T-helper 17 cell (primary cell): ENCODE measurements at regions not wholly inside any gene's neighbourhood (a gene's known extent, or its start where the extent isn't known, plus 50 kb on each side); places are given as distances from the start of the nearest gene placed in this dataset.
"Not testable (repeated sequence)": the region's sequence is repeated elsewhere in the genome, so short reads cannot be mapped to it uniquely, and the experiment has no call there.

Experiments used
- ATAC-seq: fragments of 150-1000 bp; cut with Tn5 transposase; 2 replicates; pipeline ENCODE4 v1.10.0; 2021; ENCODE audit warnings: mild to moderate bottlenecking, moderate library complexity
- DNase-seq, 3 donors: peaks; one replicate each; pipeline versions ENCODE4 v3.0.0 to v3.0.0-alpha.2; 2020 to 2021
- H3K9me3 ChIP-seq: one replicate; pipeline ENCODE4 v1.7.0; 2013; ENCODE audit warnings: low read length, mild to moderate bottlenecking; ENCODE audit not compliant: control insufficient read depth, poor library complexity, severe bottlenecking
- H3K27ac Mint-ChIP-seq: one replicate; pipeline ENCODE4 v1.8.0; 2022; ENCODE audit warnings: mild to moderate bottlenecking, moderate library complexity, mixed read lengths
- H3K27me3 Mint-ChIP-seq: one replicate; pipeline ENCODE4 v1.8.0; 2022; ENCODE audit warnings: mixed read lengths
- H3K36me3 Mint-ChIP-seq: one replicate; pipeline ENCODE4 v1.8.0; 2022; ENCODE audit warnings: low read depth, mixed read lengths
- H3K4me1 Mint-ChIP-seq: one replicate; pipeline ENCODE4 v1.8.0; 2022; ENCODE audit warnings: mild to moderate bottlenecking, mixed read lengths
- H3K4me3 Mint-ChIP-seq: one replicate; pipeline ENCODE4 v1.8.0; 2022; ENCODE audit warnings: mild to moderate bottlenecking, moderate library complexity, mixed read lengths

DNA sequence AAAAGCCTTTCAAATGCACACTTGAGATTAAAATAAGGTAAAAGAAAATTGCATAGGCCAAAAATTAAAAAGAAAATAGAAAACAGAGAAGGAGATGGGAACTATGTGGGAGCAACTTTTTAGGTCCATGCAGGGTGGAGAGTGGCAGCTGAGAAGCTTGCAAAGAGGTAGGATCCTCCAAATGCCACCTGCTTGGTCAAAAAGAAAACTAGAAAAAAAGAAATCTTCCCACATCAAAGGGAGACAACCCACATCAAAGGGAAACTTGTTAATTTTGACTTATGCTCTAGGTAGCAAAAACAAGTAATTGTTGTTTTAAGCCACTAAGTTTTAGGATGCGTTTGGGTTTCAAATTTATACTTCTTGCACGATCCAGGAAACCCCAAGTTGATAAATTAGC, 342.9 kb downstream of the IL20RB start:
- Mint-ChIP-seq H3K27me3 (no peaks in the 10 kb centered on the region), H3K4me1 (no peaks in the 10 kb centered on the region), H3K4me3 (no peak overlapping the region), H3K36me3 (no peaks in the 10 kb centered on the region), H3K27ac (no peak overlapping the region)
- DNase-seq = no peak
- no peaks in the 10 kb centered on the region for H3K9me3 ChIP-seq
- ATAC-seq = no peak

DNA sequence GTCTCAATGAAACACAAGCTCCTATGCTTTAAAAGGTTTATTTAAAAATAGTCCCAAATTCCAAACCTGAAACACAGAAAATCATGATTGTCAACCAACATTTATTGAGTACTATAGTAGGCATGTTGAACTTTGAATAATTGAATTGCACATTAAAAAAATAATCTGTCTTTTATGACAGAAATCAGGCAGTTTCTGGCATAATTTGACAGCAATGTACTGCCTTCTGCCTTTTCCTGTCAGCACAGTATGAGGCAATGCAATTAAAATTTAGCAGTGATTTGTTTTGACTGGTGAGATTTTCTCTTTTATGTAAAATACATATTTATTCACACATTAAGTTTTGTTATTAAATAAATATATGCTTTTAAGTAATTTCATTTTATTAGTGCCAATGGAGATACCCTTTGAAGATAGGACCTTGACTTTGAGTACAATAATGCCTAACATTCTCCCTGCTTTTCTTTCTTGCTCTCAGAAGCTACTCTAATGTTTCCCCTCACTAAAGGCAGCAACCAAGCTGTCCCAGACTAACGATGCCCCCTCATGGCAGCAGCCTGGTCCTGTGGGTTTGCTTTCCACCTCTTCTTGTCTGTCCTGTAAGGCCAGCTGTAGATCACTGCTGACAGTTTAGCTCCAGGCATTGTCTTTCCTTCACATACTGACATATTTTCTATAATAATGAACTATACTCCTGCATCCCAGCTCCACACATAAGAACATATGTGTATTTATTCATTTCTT, 346.7 kb downstream of the IL20RB start:
- DNase-seq = no peak
- no peaks in the 10 kb centered on the region for H3K9me3 ChIP-seq
- no peak overlapping the region for H3K4me3 Mint-ChIP-seq
- no peak overlapping the region for H3K27ac Mint-ChIP-seq
- H3K4me1 Mint-ChIP-seq = no peaks in the 10 kb centered on the region
- ATAC-seq = no peak
- H3K36me3 Mint-ChIP-seq = no peaks in the 10 kb centered on the region
- no peaks in the 10 kb centered on the region for H3K27me3 Mint-ChIP-seq

DNA sequence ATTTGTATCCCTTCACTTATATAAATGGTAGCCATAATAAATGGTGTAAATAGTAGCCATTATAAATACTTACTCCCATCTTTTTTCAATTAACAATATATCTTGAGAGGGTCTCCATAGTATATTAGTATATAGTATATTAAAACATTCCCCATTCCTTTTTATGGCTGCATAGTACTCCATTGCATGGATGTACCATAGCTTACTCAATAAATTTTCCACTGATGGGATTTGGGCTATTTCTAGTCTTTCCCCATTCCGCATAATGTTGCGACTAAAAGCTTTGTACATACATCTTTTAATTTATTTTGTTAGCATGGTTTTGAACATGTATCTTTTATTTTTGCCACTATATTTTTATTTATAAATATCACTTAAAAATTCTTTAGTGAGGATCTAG, 366.3 kb downstream of the IL20RB start:
- H3K9me3 ChIP-seq = no peaks in the 10 kb centered on the region
- Mint-ChIP-seq H3K36me3 (no peaks in the 10 kb centered on the region), H3K27me3 (no peaks in the 10 kb centered on the region), H3K4me3 (no peak overlapping the region), H3K4me1 (no peaks in the 10 kb centered on the region), H3K27ac (no peak overlapping the region)
- ATAC-seq (no peak), DNase-seq (no peak)

DNA sequence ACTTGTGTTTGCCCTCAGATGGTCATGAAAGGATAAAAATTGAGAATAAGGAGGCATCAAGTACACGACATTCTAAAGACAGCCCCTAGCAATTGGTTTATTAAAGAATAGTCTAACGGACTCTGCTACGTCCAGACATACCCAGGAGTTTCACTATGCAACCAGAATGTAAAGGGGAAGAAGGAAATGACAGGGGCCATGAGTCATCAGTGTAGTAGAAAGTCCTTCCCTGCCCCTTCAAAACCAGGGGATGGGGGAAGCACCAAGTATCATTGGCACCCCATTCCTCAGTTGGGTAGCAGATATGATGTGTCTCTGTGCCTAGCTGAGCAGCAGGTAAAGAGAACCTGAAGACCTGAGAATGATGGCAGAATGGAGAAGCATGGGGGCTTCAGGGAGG, 367.4 kb downstream of the IL20RB start:
- Mint-ChIP-seq H3K4me1 (no peaks in the 10 kb centered on the region), H3K27me3 (no peaks in the 10 kb centered on the region), H3K4me3 (no peak overlapping the region), H3K36me3 (no peaks in the 10 kb centered on the region), H3K27ac (no peak overlapping the region)
- H3K9me3 ChIP-seq = no peaks in the 10 kb centered on the region
- DNase-seq (no peak), ATAC-seq (no peak)

DNA sequence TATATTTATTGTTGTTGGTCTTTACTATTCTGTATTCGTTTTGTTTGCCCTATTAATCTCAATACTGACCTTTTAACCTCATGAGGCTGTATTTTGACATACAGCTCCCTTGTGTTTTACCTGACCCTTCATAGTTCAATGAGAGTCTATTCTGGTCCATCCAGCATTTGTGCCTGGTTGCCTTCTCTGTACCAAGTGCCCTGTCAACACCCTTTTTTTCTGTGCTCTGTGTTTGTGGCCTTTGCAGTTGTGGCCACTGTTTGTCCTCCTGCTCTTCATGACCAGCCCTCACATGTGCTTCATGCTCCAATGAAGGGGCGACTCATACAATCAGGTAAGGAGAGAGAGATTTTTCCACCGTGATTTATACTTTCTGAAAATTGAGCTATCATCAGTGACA, 368.2 kb downstream of the IL20RB start:
- H3K9me3 ChIP-seq = no peaks in the 10 kb centered on the region
- Mint-ChIP-seq H3K36me3 (no peaks in the 10 kb centered on the region), H3K4me3 (no peak overlapping the region), H3K27me3 (no peaks in the 10 kb centered on the region), H3K4me1 (no peaks in the 10 kb centered on the region), H3K27ac (no peak overlapping the region)
- DNase-seq (no peak), ATAC-seq (no peak)

DNA sequence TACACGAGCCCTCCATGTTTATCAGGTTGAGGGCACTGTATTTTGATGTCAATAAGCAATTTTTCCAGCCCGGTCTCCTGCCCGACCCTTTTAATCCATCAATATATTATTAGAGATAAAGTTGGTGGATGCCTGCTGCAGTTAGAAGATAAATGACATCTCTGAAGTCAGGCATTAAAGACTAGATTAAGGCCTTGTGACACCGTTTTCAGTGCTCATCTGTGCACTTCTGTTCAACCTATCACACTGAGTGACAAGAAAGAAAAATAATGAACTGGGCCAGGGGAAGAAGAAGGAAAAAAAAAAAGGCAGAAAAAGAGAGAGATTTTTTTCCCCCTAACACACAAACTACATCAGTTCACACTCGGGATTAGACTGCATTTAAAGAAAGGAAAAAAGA, 371.8 kb downstream of the IL20RB start:
- no peak for DNase-seq
- Mint-ChIP-seq H3K27ac (no peak overlapping the region), H3K4me3 (no peak overlapping the region), H3K36me3 (no peaks in the 10 kb centered on the region), H3K4me1 (no peaks in the 10 kb centered on the region), H3K27me3 (no peaks in the 10 kb centered on the region)
- no peaks in the 10 kb centered on the region for H3K9me3 ChIP-seq
- ATAC-seq = no peak

DNA sequence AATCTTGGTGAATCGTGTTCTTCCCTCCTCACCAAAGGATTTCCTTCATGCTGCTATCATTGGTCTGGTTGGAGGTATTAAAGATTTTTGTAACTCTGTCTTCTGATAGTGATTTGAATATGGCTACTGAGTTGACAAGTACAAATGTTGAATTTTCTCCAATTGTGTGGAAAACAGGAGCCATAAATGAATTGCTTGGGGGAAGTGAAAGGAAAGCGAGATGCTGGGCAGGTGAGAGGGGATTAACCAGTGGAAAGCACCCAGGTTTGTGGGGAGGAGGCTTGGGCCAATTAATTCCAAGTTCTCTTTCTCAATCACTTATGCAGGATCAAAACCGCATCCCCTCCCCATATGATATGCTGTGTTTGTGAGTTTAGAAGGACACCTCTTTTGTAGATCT, 372.5 kb downstream of the IL20RB start:
- no peak overlapping the region for H3K27ac Mint-ChIP-seq
- DNase-seq (no peak), ATAC-seq (no peak)
- H3K27me3 Mint-ChIP-seq = no peaks in the 10 kb centered on the region
- H3K4me1 Mint-ChIP-seq = no peaks in the 10 kb centered on the region
- no peaks in the 10 kb centered on the region for H3K9me3 ChIP-seq
- no peak overlapping the region for H3K4me3 Mint-ChIP-seq
- no peaks in the 10 kb centered on the region for H3K36me3 Mint-ChIP-seq

DNA sequence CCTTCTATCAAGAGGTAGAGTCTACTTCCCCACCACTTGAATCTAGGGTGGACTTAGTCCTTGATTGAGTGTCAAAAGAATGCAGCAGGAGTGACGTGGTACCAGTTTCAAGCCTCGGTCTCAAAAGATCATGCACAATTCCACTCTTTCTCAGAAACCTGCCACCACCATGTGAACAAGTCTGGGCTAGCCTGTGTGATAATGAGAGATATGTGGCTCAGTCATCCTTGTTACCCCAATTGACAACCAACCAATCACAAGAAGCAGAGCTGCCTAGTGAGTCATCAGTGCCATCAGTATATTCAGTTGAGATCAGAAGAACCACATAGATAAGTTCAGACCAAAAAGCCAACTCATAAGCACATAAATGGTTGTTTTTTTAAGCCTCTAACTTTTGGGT, 374.5 kb downstream of the IL20RB start:
- DNase-seq (no peak), ATAC-seq (no peak)
- Mint-ChIP-seq H3K4me1 (no peaks in the 10 kb centered on the region), H3K36me3 (no peaks in the 10 kb centered on the region), H3K27me3 (no peaks in the 10 kb centered on the region), H3K4me3 (no peak overlapping the region), H3K27ac (no peak overlapping the region)
- H3K9me3 ChIP-seq = no peaks in the 10 kb centered on the region

DNA sequence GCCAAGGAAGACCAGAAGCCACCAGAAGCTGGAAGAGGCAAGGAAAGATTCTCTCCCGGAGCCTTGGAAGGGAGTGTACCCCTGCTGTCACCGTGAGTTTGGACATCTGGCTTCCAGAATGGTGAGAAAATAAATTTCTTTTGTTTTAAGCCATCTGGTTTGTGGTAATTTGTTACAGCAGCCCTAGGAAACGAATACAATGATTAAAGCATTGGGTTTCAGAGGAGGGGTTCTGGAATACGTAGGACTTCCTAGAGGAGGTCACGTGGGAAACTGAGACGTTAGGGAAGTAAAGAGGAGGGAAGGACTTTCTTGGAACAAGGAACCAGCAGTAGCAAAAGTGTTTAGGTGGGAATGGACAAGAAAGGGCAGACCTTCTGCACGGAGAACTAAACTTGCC, 377.7 kb downstream of the IL20RB start:
- no peak for DNase-seq
- H3K27ac Mint-ChIP-seq = no peak overlapping the region
- H3K9me3 ChIP-seq = no peaks in the 10 kb centered on the region
- no peak for ATAC-seq
- H3K4me1 Mint-ChIP-seq = no peaks in the 10 kb centered on the region
- H3K27me3 Mint-ChIP-seq = no peaks in the 10 kb centered on the region
- no peak overlapping the region for H3K4me3 Mint-ChIP-seq
- no peaks in the 10 kb centered on the region for H3K36me3 Mint-ChIP-seq

DNA sequence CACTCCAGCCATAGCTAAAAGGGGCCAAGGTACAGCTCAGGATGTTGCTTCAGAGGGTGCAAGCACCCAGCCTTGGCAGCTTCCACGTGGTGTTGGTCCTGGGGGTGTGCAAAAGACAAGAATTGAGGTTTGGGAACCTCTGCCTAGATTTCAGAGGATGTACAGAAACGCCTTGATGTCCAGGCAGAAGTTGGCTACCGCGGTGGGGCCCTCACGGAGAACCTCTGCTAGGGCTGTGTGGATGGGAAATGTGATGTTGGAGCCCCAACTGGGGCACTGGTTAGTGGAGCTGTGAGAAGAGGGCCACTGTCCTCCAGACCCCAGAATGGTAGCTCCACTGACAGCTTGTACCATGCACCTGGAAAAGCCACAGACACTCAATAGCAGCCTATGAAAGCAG, 380.6 kb downstream of the IL20RB start:
- not testable (repeated sequence) for H3K9me3 ChIP-seq, H3K36me3 Mint-ChIP-seq, ATAC-seq, H3K4me3 Mint-ChIP-seq, H3K27ac Mint-ChIP-seq, H3K4me1 Mint-ChIP-seq, H3K27me3 Mint-ChIP-seq, DNase-seq

DNA sequence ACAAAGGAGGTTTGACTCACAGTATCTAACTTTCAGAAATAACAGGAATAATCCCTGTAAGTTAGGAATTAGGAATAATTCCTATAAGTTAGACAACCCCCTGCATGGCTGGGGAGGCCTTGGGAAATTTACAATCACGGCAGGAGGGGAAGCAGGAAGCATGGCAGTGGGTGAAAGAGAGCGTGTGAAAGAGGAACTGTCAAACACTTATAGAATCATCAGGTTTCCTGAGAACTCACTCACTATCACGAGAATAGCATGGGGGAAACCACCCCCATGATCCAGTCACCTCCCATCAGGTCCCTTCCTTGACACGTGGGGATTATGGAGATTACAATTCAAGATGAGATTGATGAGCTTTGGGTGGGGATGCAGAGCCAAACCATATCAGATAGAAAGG, 385.5 kb downstream of the IL20RB start:
- ATAC-seq (no peak), DNase-seq (no peak)
- H3K27me3 Mint-ChIP-seq = no peaks in the 10 kb centered on the region
- H3K36me3 Mint-ChIP-seq = no peaks in the 10 kb centered on the region
- H3K9me3 ChIP-seq = peaks cover 5% of the 10 kb centered on the region
- no peak overlapping the region for H3K27ac Mint-ChIP-seq
- no peaks in the 10 kb centered on the region for H3K4me1 Mint-ChIP-seq
- H3K4me3 Mint-ChIP-seq = no peak overlapping the region

DNA sequence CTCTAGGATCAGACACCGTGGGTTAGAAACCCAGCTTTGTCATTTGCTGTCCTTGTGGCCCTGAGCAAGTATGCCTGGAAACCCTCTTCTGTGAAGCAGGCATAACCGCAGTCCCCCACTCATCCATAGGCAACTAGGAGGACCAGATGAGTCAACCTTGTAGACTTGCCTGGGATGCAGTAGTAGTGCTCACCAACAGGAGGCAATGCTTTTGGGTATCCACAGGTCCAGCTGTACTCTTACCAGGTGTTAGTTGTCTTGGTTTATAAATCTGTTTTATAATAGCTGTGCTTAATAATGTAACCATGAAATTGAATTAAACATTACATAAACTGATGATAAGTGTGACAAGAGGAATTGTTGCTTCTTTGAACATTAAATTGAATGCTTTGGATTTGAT, 389.3 kb downstream of the IL20RB start:
- H3K9me3 ChIP-seq = no peaks in the 10 kb centered on the region
- Mint-ChIP-seq H3K27ac (no peak overlapping the region), H3K36me3 (no peaks in the 10 kb centered on the region), H3K4me3 (no peak overlapping the region), H3K27me3 (no peaks in the 10 kb centered on the region), H3K4me1 (no peaks in the 10 kb centered on the region)
- DNase-seq (no peak), ATAC-seq (no peak)

DNA sequence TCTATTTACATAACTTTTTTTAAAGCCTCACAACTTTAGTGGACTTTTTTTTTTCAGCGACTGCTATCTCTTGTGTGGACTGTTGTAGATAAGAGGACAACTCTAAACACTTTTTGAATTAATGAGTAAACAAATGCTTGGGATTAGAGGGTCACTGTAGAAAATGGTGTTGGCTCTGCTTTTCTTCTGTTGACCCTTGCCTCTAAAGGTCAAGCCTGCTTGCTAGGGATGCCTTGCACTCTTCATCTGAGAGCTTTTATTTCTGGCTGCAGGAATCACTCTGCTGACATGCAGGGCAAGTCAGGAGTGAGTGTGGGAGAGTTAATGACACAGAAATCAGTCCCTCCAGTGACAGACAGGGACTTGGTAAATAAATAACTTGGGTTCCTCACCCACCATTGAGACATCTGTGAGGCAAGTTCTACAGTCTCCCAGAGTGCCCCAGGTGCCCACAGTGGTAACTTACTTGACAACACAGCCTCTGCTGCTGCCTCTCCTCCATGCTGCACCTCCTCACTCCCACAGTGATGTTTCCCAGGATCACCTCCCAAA, 390.1 kb downstream of the IL20RB start:
- no peaks in the 10 kb centered on the region for H3K9me3 ChIP-seq
- Mint-ChIP-seq H3K4me1 (no peaks in the 10 kb centered on the region), H3K36me3 (no peaks in the 10 kb centered on the region), H3K4me3 (no peak overlapping the region), H3K27ac (no peak overlapping the region), H3K27me3 (no peaks in the 10 kb centered on the region)
- ATAC-seq (no peak), DNase-seq (no peak)

DNA sequence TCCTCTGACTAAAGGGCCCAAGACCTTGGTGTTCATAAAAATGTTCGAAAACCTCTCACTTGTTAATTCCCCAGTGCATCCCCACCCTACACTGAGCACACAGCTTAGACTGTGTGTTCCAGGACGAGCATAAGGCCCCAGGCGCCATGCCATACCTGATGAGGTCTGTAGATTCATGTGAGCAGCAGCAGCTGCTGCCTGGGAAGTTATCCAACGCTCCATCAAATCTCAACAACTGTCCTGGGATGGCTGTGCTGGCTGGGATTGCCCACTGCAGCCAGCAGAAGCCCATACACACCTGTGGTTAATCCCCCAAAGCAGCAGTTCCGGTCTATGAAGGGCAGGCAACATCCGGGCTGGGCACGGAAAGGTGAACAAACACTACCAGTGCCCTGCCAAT, 391.2 kb downstream of the IL20RB start:
- Mint-ChIP-seq H3K36me3 (no peaks in the 10 kb centered on the region), H3K27ac (no peak overlapping the region), H3K4me1 (no peaks in the 10 kb centered on the region), H3K27me3 (no peaks in the 10 kb centered on the region), H3K4me3 (no peak overlapping the region)
- no peak for DNase-seq
- H3K9me3 ChIP-seq = no peaks in the 10 kb centered on the region
- ATAC-seq = no peak
